ENCODE measurements at regions not wholly inside any gene's neighbourhood (a gene's known extent, or its start where the extent isn't known, plus 50 kb on each side); places are given as distances from the start of the nearest gene placed in this dataset.

DNA sequence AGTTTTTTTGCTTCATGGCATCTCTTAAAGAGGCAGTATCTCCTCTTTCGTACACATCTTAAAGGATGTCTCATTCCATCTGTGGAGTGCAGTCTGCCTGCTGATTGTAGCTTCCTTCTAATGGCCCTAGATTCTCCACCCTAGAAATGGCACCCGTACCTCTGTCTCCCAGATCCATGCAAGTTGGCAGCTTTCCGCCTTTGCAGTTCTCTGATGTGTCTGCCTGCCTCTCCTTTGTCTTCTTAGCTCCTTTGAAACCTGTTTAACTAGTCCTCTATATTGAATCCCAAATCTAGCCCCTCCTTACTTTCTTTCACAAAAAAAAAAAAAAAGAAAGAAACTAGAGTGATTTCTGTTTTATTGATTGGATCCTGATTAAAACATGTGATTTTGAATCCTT is 1025.0 kb downstream of the ZPLD1 start:
- Histone ChIP-seq H3K27ac (ENCODE audit: low read length) (no peak overlapping the region), H3F3A (ENCODE audit: insufficient read depth, low read length) (no peaks in the 10 kb centered on the region), H3K9me2 (replicated peaks; ENCODE audit: insufficient read depth, low read length) (no peaks in the 10 kb centered on the region), H3K4me1 (ENCODE audit: low read length) (no peaks in the 10 kb centered on the region), H2AFZ (ENCODE audit: low read length) (no peak overlapping the region), H3K79me2 (ENCODE audit: low read length) (no peaks in the 10 kb centered on the region), H3K4me2 (ENCODE audit: low read depth, low read length) (no peak overlapping the region), H4K20me1 (ENCODE audit: insufficient read depth, low read length) (no peaks in the 10 kb centered on the region), H3K9me3 (replicated peaks; ENCODE audit: insufficient read depth, low read length) (no peaks in the 10 kb centered on the region), H3K4me3 (ENCODE audit: low read length) (no peak overlapping the region), H3K36me3 (replicated peaks; ENCODE audit: insufficient read depth, low read length) (no peaks in the 10 kb centered on the region), H3K27me3 (replicated peaks; ENCODE audit: insufficient read depth, low read length) (no peaks in the 10 kb centered on the region), H3K9ac (ENCODE audit: low read length) (no peak overlapping the region)
- no peak for DNase-seq
- TF ChIP-seq EZH2 (optimal IDR thresholded peaks at IDR 0.05; ENCODE audit: low read depth, low read length) (no peak), EZH2phosphoT487 (IDR thresholded peaks at IDR 0.05; ENCODE audit: low read length) (no peak)
- TF ChIP-seq, protein P1, sequence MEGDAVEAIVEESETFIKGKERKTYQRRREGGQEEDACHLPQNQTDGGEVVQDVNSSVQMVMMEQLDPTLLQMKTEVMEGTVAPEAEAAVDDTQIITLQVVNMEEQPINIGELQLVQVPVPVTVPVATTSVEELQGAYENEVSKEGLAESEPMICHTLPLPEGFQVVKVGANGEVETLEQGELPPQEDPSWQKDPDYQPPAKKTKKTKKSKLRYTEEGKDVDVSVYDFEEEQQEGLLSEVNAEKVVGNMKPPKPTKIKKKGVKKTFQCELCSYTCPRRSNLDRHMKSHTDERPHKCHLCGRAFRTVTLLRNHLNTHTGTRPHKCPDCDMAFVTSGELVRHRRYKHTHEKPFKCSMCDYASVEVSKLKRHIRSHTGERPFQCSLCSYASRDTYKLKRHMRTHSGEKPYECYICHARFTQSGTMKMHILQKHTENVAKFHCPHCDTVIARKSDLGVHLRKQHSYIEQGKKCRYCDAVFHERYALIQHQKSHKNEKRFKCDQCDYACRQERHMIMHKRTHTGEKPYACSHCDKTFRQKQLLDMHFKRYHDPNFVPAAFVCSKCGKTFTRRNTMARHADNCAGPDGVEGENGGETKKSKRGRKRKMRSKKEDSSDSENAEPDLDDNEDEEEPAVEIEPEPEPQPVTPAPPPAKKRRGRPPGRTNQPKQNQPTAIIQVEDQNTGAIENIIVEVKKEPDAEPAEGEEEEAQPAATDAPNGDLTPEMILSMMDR (IDR thresholded peaks at IDR 0.05; ENCODE audit: low read length) = no peak

DNA sequence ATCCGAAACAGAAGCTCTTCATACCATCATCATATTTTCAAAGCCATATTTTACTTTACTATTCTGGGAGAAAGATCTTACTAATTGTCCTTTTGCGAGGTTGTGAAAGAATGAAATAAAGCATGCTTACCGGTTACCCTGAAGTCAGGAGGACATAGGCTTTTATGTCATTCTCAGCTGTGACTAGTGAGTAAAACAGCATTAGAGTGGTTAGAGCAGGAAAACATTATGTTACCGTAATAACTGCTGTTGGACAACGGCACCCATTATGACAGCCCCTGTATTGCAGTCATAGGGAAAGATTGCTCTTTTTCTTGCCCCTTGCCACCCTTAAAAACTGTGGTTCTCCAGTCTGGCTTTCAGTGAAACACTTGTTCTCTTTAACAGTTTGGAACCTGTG is 1035.7 kb downstream of the ZPLD1 start:
- no peaks in the 10 kb centered on the region for H3K36me3 ChIP-seq (replicated peaks; ENCODE audit: insufficient read depth, low read length)
- no peak overlapping the region for H2AFZ ChIP-seq (ENCODE audit: low read length)
- no peak overlapping the region for H3K27ac ChIP-seq (ENCODE audit: low read length)
- no peaks in the 10 kb centered on the region for H3K79me2 ChIP-seq (ENCODE audit: low read length)
- no peak for DNase-seq
- no peak overlapping the region for H3K9ac ChIP-seq (ENCODE audit: low read length)
- no peaks in the 10 kb centered on the region for H3F3A ChIP-seq (ENCODE audit: insufficient read depth, low read length)
- no peaks in the 10 kb centered on the region for H4K20me1 ChIP-seq (ENCODE audit: insufficient read depth, low read length)
- no peaks in the 10 kb centered on the region for H3K9me2 ChIP-seq (replicated peaks; ENCODE audit: insufficient read depth, low read length)
- no peaks in the 10 kb centered on the region for H3K9me3 ChIP-seq (replicated peaks; ENCODE audit: insufficient read depth, low read length)
- TF ChIP-seq EZH2 (optimal IDR thresholded peaks at IDR 0.05; ENCODE audit: low read depth, low read length) (no peak), EZH2phosphoT487 (IDR thresholded peaks at IDR 0.05; ENCODE audit: low read length) (no peak)
- TF ChIP-seq, protein P1 (IDR thresholded peaks at IDR 0.05; ENCODE audit: low read length) = no peak
- no peak overlapping the region for H3K4me2 ChIP-seq (ENCODE audit: low read depth, low read length)
- H3K4me1 ChIP-seq (ENCODE audit: low read length) = no peaks in the 10 kb centered on the region
- no peak overlapping the region for H3K4me3 ChIP-seq (ENCODE audit: low read length)
- H3K27me3 ChIP-seq (replicated peaks; ENCODE audit: insufficient read depth, low read length) = no peaks in the 10 kb centered on the region

DNA sequence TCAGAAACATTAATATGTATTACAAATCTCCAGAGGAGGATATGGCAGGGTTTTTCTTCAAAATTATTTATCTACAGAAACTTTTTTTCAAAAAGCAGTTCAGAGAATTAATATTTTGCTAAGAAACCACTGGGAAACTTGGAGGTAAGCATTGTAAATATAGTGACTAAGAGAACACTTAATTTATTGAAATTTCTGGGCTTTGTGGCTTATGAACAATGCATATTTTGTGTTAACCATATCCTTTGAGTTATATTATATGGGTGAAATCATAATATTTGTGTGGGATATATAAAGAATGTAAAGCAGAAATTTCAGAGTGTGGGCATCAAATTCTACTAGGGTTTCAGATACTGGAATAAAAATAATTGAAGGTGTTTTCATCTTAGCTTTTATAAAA is 1059.2 kb downstream of the ZPLD1 start:
- Histone ChIP-seq H3F3A (ENCODE audit: insufficient read depth, low read length) (no peaks in the 10 kb centered on the region), H3K4me3 (ENCODE audit: low read length) (no peak overlapping the region), H3K9me3 (replicated peaks; ENCODE audit: insufficient read depth, low read length) (no peaks in the 10 kb centered on the region), H3K79me2 (ENCODE audit: low read length) (no peaks in the 10 kb centered on the region), H3K4me2 (ENCODE audit: low read depth, low read length) (no peak overlapping the region), H3K9me2 (replicated peaks; ENCODE audit: insufficient read depth, low read length) (no peaks in the 10 kb centered on the region), H4K20me1 (ENCODE audit: insufficient read depth, low read length) (no peaks in the 10 kb centered on the region), H3K27ac (ENCODE audit: low read length) (no peak overlapping the region), H3K9ac (ENCODE audit: low read length) (no peak overlapping the region), H2AFZ (ENCODE audit: low read length) (no peak overlapping the region), H3K36me3 (replicated peaks; ENCODE audit: insufficient read depth, low read length) (no peaks in the 10 kb centered on the region), H3K4me1 (ENCODE audit: low read length) (no peaks in the 10 kb centered on the region), H3K27me3 (replicated peaks; ENCODE audit: insufficient read depth, low read length) (no peaks in the 10 kb centered on the region)
- TF ChIP-seq EZH2phosphoT487 (IDR thresholded peaks at IDR 0.05; ENCODE audit: low read length) (no peak), EZH2 (optimal IDR thresholded peaks at IDR 0.05; ENCODE audit: low read depth, low read length) (no peak)
- TF ChIP-seq, protein P1 (IDR thresholded peaks at IDR 0.05; ENCODE audit: low read length) = no peak
- DNase-seq = no peak

Measured in MM.1S (cell line).